Osteocyte (in vitro differentiated cells): ENCODE measurements at regions not wholly inside any gene's neighbourhood (a gene's known extent, or its start where the extent isn't known, plus 50 kb on each side); places are given as distances from the start of the nearest gene placed in this dataset.

Experiments used
- DNase-seq: peaks from one replicate; pipeline ENCODE4 v3.0.0; 2021; ENCODE audit warnings: mixed read lengths; ENCODE audit not compliant: unreplicated experiment; ENCODE audit errors: extremely low spot score
- H3K27ac Mint-ChIP-seq: one replicate; pipeline ENCODE4 v1.8.0; 2021; ENCODE audit warnings: mild to moderate bottlenecking, mixed read lengths; ENCODE audit not compliant: unreplicated experiment
- H3K27me3 Mint-ChIP-seq: one replicate; pipeline ENCODE4 v1.8.0; 2021; ENCODE audit warnings: mixed read lengths; ENCODE audit not compliant: unreplicated experiment
- H3K36me3 Mint-ChIP-seq: one replicate; pipeline ENCODE4 v1.8.0; 2021; ENCODE audit warnings: mixed read lengths; ENCODE audit not compliant: unreplicated experiment
- H3K4me1 Mint-ChIP-seq: one replicate; pipeline ENCODE4 v1.8.0; 2021; ENCODE audit warnings: mixed read lengths; ENCODE audit not compliant: unreplicated experiment
- H3K4me3 Mint-ChIP-seq: one replicate; pipeline ENCODE4 v1.8.0; 2021; ENCODE audit warnings: mild to moderate bottlenecking, moderate library complexity, mixed read lengths; ENCODE audit not compliant: unreplicated experiment
- H3K9me3 Mint-ChIP-seq: one replicate; pipeline ENCODE4 v1.8.0; 2021; ENCODE audit warnings: mixed read lengths; ENCODE audit not compliant: unreplicated experiment
- TF ChIP-seq, protein P1 (sequence below): fragments of 200-600 bp; sonication (generic); IDR thresholded peaks from 2 replicates; pipeline ENCODE4 v1.5.0; 2021; ENCODE audit warnings: antibody characterized with exemption, mild to moderate bottlenecking, moderate library complexity

DNA sequence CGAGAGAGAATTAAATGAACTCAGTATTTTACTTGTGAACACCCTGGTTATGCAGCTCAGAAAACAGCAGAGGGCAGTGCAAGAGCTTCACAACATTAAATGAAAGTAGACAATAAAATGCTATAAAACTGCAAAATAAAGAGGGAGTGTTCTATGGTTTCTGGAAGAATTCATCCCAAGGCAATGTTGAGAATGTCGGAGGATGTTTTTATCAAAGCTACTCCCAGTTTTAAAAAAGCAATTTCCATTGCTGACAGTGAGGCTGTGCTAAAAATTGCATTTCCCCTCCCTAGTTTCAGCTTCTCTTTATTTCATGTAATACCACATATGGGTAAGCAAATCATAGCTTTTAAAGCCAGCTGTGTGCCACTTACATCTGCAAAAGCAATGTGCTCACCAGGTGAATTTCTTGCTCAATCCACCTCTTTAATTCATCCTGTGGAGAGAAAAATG, 296.8 kb downstream of the RAB38 start:
- Mint-ChIP-seq H3K4me3 (no peak overlapping the region), H3K36me3 (no peaks in the 10 kb centered on the region), H3K9me3 (no peaks in the 10 kb centered on the region), H3K27ac (no peak overlapping the region), H3K27me3 (peaks cover 4% of the 10 kb centered on the region), H3K4me1 (no peaks in the 10 kb centered on the region)
- no peak for DNase-seq
- TF ChIP-seq, protein P1, sequence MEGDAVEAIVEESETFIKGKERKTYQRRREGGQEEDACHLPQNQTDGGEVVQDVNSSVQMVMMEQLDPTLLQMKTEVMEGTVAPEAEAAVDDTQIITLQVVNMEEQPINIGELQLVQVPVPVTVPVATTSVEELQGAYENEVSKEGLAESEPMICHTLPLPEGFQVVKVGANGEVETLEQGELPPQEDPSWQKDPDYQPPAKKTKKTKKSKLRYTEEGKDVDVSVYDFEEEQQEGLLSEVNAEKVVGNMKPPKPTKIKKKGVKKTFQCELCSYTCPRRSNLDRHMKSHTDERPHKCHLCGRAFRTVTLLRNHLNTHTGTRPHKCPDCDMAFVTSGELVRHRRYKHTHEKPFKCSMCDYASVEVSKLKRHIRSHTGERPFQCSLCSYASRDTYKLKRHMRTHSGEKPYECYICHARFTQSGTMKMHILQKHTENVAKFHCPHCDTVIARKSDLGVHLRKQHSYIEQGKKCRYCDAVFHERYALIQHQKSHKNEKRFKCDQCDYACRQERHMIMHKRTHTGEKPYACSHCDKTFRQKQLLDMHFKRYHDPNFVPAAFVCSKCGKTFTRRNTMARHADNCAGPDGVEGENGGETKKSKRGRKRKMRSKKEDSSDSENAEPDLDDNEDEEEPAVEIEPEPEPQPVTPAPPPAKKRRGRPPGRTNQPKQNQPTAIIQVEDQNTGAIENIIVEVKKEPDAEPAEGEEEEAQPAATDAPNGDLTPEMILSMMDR = peak; percentile 47

DNA sequence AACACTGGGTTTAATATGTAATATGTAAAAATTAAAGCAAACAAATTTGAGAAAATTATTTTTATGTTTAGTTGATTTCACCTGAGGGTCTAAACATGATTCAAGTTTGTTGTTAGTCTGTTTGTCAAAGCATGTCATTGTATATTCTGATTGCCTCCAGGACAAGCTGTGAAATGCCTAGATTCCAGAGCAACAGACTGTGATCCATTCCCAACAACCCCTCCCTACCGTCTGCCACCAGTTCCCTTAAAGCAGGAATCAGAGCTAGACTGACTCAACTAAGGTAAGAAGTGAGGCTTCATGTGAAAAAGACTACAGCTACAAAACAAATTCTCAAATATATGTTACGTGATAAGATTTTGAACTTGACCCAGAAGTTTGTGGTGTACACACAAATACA, 304.2 kb downstream of the RAB38 start:
- no peaks in the 10 kb centered on the region for H3K4me1 Mint-ChIP-seq
- no peak overlapping the region for H3K27ac Mint-ChIP-seq
- DNase-seq = no peak
- no peaks in the 10 kb centered on the region for H3K9me3 Mint-ChIP-seq
- H3K27me3 Mint-ChIP-seq = no peaks in the 10 kb centered on the region
- H3K36me3 Mint-ChIP-seq = no peaks in the 10 kb centered on the region
- TF ChIP-seq, protein P1 = no peak
- no peak overlapping the region for H3K4me3 Mint-ChIP-seq

DNA sequence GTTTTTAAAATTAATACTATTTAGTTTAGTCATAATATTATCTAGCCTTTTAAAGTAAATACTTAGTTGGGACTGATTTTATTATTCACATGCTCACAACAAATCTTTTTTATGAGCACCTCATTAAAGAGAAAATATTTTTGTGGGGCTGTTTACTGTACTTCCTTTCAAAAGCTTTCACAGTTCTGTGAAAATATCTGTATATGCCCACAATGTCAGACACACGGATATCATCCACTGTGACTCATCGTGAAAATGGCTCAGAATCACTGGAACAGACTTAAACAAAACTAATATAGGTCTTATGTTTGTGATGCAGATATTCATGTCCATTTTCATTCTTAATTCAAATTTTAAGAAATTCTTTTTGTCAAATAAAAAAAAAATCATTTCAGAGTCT, 305.2 kb downstream of the RAB38 start:
- Mint-ChIP-seq H3K4me1 (no peaks in the 10 kb centered on the region), H3K36me3 (no peaks in the 10 kb centered on the region), H3K9me3 (no peaks in the 10 kb centered on the region), H3K27me3 (no peaks in the 10 kb centered on the region), H3K4me3 (no peak overlapping the region), H3K27ac (no peak overlapping the region)
- TF ChIP-seq, protein P1 = no peak
- no peak for DNase-seq

DNA sequence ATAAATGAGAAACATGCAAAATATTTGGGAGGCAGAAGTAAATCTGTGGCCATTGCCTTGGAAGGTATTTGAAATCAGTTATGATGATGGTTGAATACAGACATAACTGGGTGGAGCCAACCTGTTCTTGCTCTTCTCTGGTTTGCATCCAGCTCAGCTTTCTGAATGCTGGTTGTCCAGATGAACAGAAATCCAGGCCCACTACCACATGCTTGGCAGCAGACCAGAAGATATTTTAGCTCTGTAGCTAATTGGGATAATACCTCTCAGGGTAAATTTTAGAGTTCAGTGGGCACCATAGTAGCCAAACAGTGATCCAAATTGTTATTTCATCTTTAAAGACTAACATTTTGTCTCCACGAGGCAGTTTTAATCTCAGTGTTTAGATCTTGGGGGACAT, 308.3 kb downstream of the RAB38 start:
- DNase-seq = no peak
- Mint-ChIP-seq H3K27ac (no peak overlapping the region), H3K36me3 (no peaks in the 10 kb centered on the region), H3K4me1 (no peaks in the 10 kb centered on the region), H3K9me3 (no peaks in the 10 kb centered on the region), H3K27me3 (no peaks in the 10 kb centered on the region), H3K4me3 (no peak overlapping the region)
- TF ChIP-seq, protein P1 = no peak

DNA sequence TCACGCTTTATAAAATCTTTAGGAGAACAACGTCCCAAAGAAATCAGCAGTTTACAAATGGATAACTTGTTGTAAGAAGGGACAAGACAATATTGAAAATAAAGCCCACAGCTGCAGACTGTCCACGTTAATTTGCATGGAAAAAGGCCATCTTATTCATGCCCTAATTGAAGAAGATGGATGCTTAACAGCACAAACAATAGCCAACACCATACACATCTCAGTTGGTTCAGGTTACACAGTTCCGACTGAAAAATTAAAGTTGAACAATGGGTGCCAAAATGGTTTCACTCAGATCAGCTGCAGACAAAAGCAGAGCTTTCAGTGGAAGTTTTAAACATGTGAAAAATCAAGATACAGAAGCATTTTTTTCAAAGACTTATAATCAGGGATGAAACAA, 314.2 kb downstream of the RAB38 start:
- no peaks in the 10 kb centered on the region for H3K9me3 Mint-ChIP-seq
- H3K27me3 Mint-ChIP-seq = no peaks in the 10 kb centered on the region
- no peak overlapping the region for H3K4me3 Mint-ChIP-seq
- no peak for DNase-seq
- H3K27ac Mint-ChIP-seq = no peak overlapping the region
- H3K4me1 Mint-ChIP-seq = no peaks in the 10 kb centered on the region
- TF ChIP-seq, protein P1 = no peak
- H3K36me3 Mint-ChIP-seq = no peaks in the 10 kb centered on the region
